ENCODE measurements at regions not wholly inside any gene's neighbourhood (a gene's known extent, or its start where the extent isn't known, plus 50 kb on each side); places are given as distances from the start of the nearest gene placed in this dataset.

- no peak overlapping the region for H2AK9ac ChIP-seq (replicated peaks; ENCODE audit: low read depth, low read length, poor library complexity)
- CTCF ChIA-PET = no interaction called here
- WGBS, 2 experiments (ENCODE audit: extremely low coverage in 2 of 2, insufficient read length in 1 of 2) = 90% methylated on average over 2 of the region's 4 CpGs; no CpG with 5 or more reads in 1 of the 2 experiments
These were observed 255.1 kb upstream of the KCNG1 start for GRCh38 chr20:51277961-51278360.

More at GRCh38 chr20:51277961-51278360, 255.1 kb upstream of the KCNG1 start:
- Histone ChIP-seq H3K4me2 (ENCODE audit: low read depth, low read length) (no peak overlapping the region), H3K4ac (ENCODE audit: low read depth, low read length) (no peak overlapping the region), H3K23ac (ENCODE audit: low read depth, low read length) (no peak overlapping the region), H2BK120ac (ENCODE audit: low read depth, low read length) (no peak overlapping the region), H2BK20ac (ENCODE audit: low read depth, low read length) (no peak overlapping the region), H3K14ac (replicated peaks; ENCODE audit: low read depth, low read length) (no peak overlapping the region), H3K36me3 (ENCODE audit: control insufficient read depth, insufficient read depth, low read length) (no peaks in the 10 kb centered on the region), H3K79me1 (ENCODE audit: low read depth in 1 of 2, low read length in 2 of 2) (no peaks in the 10 kb centered on the region), H3K9me1 (ENCODE audit: insufficient read depth, low read length) (peaks cover 10% of the 10 kb centered on the region), H3K27me3 (ENCODE audit: control insufficient read depth, insufficient read depth, low read length) (peaks cover 25% of the 10 kb centered on the region), H3K56ac (ENCODE audit: extremely low read depth, insufficient read depth, low read length) (no peak overlapping the region), H3K4me1 (ENCODE audit: control insufficient read depth, insufficient read depth, low read length) (no peaks in the 10 kb centered on the region), H4K91ac (ENCODE audit: insufficient read depth, low read depth, low read length) (no peak overlapping the region), H3K9me3 (ENCODE audit: control insufficient read depth, insufficient read depth, low read length) (peaks cover 10% of the 10 kb centered on the region), H4K8ac (ENCODE audit: low read depth in 2 of 2, low read length in 2 of 2) (no peak overlapping the region), H3K4me3 (ENCODE audit: insufficient read depth, low read depth, low read length) (no peak overlapping the region), H3K18ac (ENCODE audit: low read depth, low read length) (no peak overlapping the region), H2BK5ac (ENCODE audit: low read depth, low read length, poor library complexity, severe bottlenecking) (no peak overlapping the region), H4K5ac (ENCODE audit: low read depth, low read length) (no peak overlapping the region), H2AFZ (replicated peaks; ENCODE audit: low read length, poor library complexity) (no peak overlapping the region), H3K27ac (ENCODE audit: insufficient read depth, low read length) (no peak overlapping the region), H2BK15ac (ENCODE audit: low read depth, low read length) (no peak overlapping the region), H2AK5ac (ENCODE audit: low read depth, low read length) (no peak overlapping the region), H3K9ac (ENCODE audit: low read depth, low read length) (no peak overlapping the region), H4K20me1 (ENCODE audit: insufficient read depth, low read length) (no peaks in the 10 kb centered on the region)
- ATAC-seq (ENCODE audit: low read depth) = no peak
- in situ Hi-C loops (cut with MboI; ENCODE audit: low sequenced_read_pairs) (no loop called here), dilution Hi-C loops (cut with HindIII; ENCODE audit: low sequenced_read_pairs, unreplicated experiment) (no loop called here), intact Hi-C loops (cut with micrococcal nuclease) (no loop called here)
- no TSS peak for BruUV-seq (replicated peaks)
- POLR2A ChIA-PET (ENCODE audit: unreplicated experiment) = no interaction called here
- no peak for DNase-seq
- no peak for TF ChIP-seq CEBPB (IDR thresholded peaks at IDR 0.05; ENCODE audit: low read depth, low read length)

All from IMR-90 (cell line).